ENCODE measurements at regions not wholly inside any gene's neighbourhood (a gene's known extent, or its start where the extent isn't known, plus 50 kb on each side); places are given as distances from the start of the nearest gene placed in this dataset.

GRCh38 chr7:25998499-25998898 lies 153.5 kb upstream of the NFE2L3 start:
- DNase-seq = no peak
- Histone ChIP-seq H3K4me3 (replicated peaks in 1 of 3) (no peak overlapping the region), H3K36me3 (no peaks in the 10 kb centered on the region), H3K27ac (no peak overlapping the region), H3K27me3 (no peaks in the 10 kb centered on the region), H3K9me3 (no peaks in the 10 kb centered on the region), H3K4me1 (no peaks in the 10 kb centered on the region)
- TF ChIP-seq CTCF (IDR thresholded peaks at IDR 0.05) (no peak), POLR2A (IDR thresholded peaks at IDR 0.05) (no peak)
- intact Hi-C loops (cut with DNase I) = no loop called here
- 81 to 88% methylated on average over 9 of the region's 9 CpGs for WGBS, 2 donors

DNA sequence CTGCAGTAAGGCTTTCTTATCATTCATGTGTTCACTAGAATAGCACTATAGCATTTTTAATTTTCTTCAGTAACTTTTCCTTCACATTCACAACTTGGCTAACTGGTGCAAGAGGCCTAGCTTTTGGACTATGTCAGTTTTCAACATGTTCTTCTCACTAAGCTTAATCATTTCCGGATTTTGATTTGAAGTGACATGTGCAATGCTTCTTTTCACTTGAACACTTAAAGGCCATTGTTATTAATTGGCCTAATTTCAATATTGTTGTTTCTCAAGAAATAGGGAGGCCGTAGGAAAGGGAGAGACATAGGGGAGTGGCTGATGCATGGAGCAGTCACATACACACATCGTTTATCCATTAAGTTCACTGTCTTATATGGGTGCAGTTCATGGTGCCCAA lies 151.2 kb upstream of the NFE2L3 start:
- H3K36me3 ChIP-seq = no peaks in the 10 kb centered on the region
- WGBS, 2 donors = 86 to 89% methylated on average over 3 of the region's 3 CpGs
- intact Hi-C loops (cut with DNase I) = no loop called here
- no peaks in the 10 kb centered on the region for H3K9me3 ChIP-seq
- no peak for TF ChIP-seq POLR2A (IDR thresholded peaks at IDR 0.05)
- no peak for TF ChIP-seq CTCF (IDR thresholded peaks at IDR 0.05)
- no peaks in the 10 kb centered on the region for H3K27me3 ChIP-seq
- no peak overlapping the region for H3K27ac ChIP-seq
- no peaks in the 10 kb centered on the region for H3K4me1 ChIP-seq
- H3K4me3 ChIP-seq (replicated peaks in 1 of 3) = no peak overlapping the region
- DNase-seq = no peak

- intact Hi-C loops (cut with DNase I) = no loop called here
- 78 to 83% methylated on average over 5 of the region's 5 CpGs for WGBS, 2 donors
- H3K27me3 ChIP-seq = no peaks in the 10 kb centered on the region
- DNase-seq = no peak
- H3K4me1 ChIP-seq = no peaks in the 10 kb centered on the region
- no peaks in the 10 kb centered on the region for H3K9me3 ChIP-seq
- TF ChIP-seq POLR2A (IDR thresholded peaks at IDR 0.05) = no peak
- TF ChIP-seq CTCF (IDR thresholded peaks at IDR 0.05) = no peak
- no peak overlapping the region for H3K4me3 ChIP-seq (replicated peaks in 1 of 3)
- H3K36me3 ChIP-seq = no peaks in the 10 kb centered on the region
- H3K27ac ChIP-seq = no peak overlapping the region
These were observed 150.2 kb upstream of the NFE2L3 start for GRCh38 chr7:26001662-26002244.

DNA sequence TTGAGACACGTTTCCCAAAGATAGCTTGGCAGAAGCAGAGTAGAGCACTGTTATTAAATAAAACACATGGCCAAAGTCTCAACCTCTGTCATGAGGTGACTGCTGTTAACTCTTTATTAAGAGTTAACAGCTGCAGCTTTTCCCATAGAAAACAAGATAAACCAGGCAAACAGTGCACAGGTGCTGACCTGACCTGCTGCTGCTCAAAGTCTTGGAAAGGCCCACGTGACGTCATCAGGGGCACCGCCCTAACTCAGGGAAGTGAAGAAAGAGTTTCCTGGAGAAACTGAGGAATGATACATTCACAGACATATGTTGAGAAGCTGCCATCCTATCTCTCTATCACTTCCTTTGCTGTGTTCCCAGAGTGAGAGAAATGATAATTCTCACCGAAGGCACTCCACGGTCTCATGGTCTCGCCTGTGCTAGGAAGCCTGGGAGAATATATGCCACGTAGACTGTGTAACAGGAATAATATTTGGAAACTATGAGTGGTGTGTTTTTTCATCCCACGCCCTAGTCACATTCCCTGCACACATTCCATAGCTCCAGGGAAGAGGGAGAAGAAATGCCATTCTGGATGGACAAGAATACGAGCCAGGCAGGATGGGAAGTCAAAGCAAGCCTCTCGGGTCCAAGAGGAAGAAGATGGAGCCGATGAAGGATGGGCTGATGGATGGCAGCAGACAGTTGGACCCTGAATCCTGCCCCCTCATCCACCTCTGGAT lies 146.2 kb upstream of the NFE2L3 start:
- Histone ChIP-seq H3K27ac (no peak overlapping the region), H3K4me3 (replicated peaks in 1 of 3) (no peak overlapping the region), H3K9me3 (no peaks in the 10 kb centered on the region), H3K27me3 (no peaks in the 10 kb centered on the region), H3K36me3 (no peaks in the 10 kb centered on the region), H3K4me1 (no peaks in the 10 kb centered on the region)
- DNase-seq = no peak
- intact Hi-C loops (cut with DNase I) = no loop called here
- 87 to 88% methylated on average over 12 of the region's 12 CpGs for WGBS, 2 donors
- TF ChIP-seq CTCF (IDR thresholded peaks at IDR 0.05) = no peak
- TF ChIP-seq POLR2A (IDR thresholded peaks at IDR 0.05) = no peak

- WGBS, 2 donors = 79 to 96% methylated on average over 4 of the region's 4 CpGs
- no peaks in the 10 kb centered on the region for H3K9me3 ChIP-seq
- H3K36me3 ChIP-seq = no peaks in the 10 kb centered on the region
These were observed 145.6 kb upstream of the NFE2L3 start for GRCh38 chr7:26006426-26006825.

More at GRCh38 chr7:26006426-26006825, 145.6 kb upstream of the NFE2L3 start:
- Histone ChIP-seq H3K4me1 (no peaks in the 10 kb centered on the region), H3K27ac (no peak overlapping the region), H3K27me3 (no peaks in the 10 kb centered on the region), H3K4me3 (replicated peaks in 1 of 3) (no peak overlapping the region)
- TF ChIP-seq POLR2A (IDR thresholded peaks at IDR 0.05) (no peak), CTCF (IDR thresholded peaks at IDR 0.05) (no peak)
- DNase-seq = no peak
- intact Hi-C loops (cut with DNase I) = no loop called here
